DOHH2 (cell line): ENCODE measurements at regions not wholly inside any gene's neighbourhood (a gene's known extent, or its start where the extent isn't known, plus 50 kb on each side); places are given as distances from the start of the nearest gene placed in this dataset.

Experiments
- H3F3A ChIP-seq: fragments of 200-600 bp; sonication (generic), shearing (Covaris generic); 2 replicates; pipeline ENCODE4 v1.6.0; 2016; ENCODE audit warnings: antibody characterized with exemption, mild to moderate bottlenecking; ENCODE audit not compliant: control insufficient read depth, insufficient read depth
- H3K27ac ChIP-seq: fragments of 200-600 bp; sonication (generic); 2 replicates; pipeline ENCODE4 v1.5.1; 2014; ENCODE audit warnings: low read depth, mild to moderate bottlenecking, low read length, moderate library complexity
- H3K27me3 ChIP-seq: fragments of 200-600 bp; sonication (generic); 2 replicates; pipeline ENCODE4 v1.6.1; 2014; ENCODE audit warnings: mild to moderate bottlenecking, low read length, mixed read lengths; ENCODE audit not compliant: control insufficient read depth
- H3K36me3 ChIP-seq: fragments of 200-600 bp; sonication (generic); 2 replicates; pipeline ENCODE4 v1.6.1; 2014; ENCODE audit warnings: mild to moderate bottlenecking, low read length, moderate library complexity, mixed read lengths; ENCODE audit not compliant: control insufficient read depth
- H3K4me1 ChIP-seq: fragments of 200-600 bp; sonication (generic); 2 replicates; pipeline ENCODE4 v1.6.1; 2014; ENCODE audit warnings: mild to moderate bottlenecking, low read length, mixed read lengths; ENCODE audit not compliant: control insufficient read depth
- H3K4me2 ChIP-seq: fragments of 200-600 bp; sonication (generic); 2 replicates; pipeline ENCODE4 v1.6.0; 2014; ENCODE audit warnings: mild to moderate bottlenecking, low read length, moderate library complexity
- H3K4me3 ChIP-seq: fragments of 200-600 bp; sonication (generic); 2 replicates; pipeline ENCODE4 v1.5.1; 2014; ENCODE audit warnings: mild to moderate bottlenecking, low read length, mixed read lengths
- H3K79me2 ChIP-seq: fragments of 200-600 bp; sonication (generic); 2 replicates; pipeline ENCODE4 v1.6.1; 2014; ENCODE audit warnings: mild to moderate bottlenecking, low read length, mixed read lengths; ENCODE audit not compliant: control insufficient read depth
- H3K9me2 ChIP-seq: fragments of 200-600 bp; sonication (generic); replicated peaks from 2 replicates; pipeline ENCODE4 v1.6.1; 2014; ENCODE audit warnings: mild to moderate bottlenecking, low read length, mixed read lengths; ENCODE audit not compliant: control insufficient read depth
- H3K9me3 ChIP-seq: fragments of 200-600 bp; sonication (generic); 2 replicates; pipeline ENCODE4 v1.6.1; 2014; ENCODE audit warnings: antibody characterized with exemption, low read length, mixed read lengths; ENCODE audit not compliant: control insufficient read depth, insufficient read depth
- H4K20me1 ChIP-seq: fragments of 200-600 bp; sonication (generic); 2 replicates; pipeline ENCODE4 v1.6.0; 2014; ENCODE audit warnings: low read depth, mild to moderate bottlenecking, antibody characterized with exemption, low read length, moderate library complexity; ENCODE audit not compliant: control insufficient read depth, insufficient read depth
- CTCF ChIP-seq: fragments of 200-600 bp; sonication (generic); IDR thresholded peaks from one replicate; pipeline ENCODE4 v1.5.1; 2014; ENCODE audit warnings: antibody characterized with exemption, mild to moderate bottlenecking, low read depth, low read length; ENCODE audit not compliant: poor library complexity, severe bottlenecking
- EZH2phosphoT487 ChIP-seq: fragments of 200-600 bp; sonication (generic); IDR thresholded peaks from 2 replicates; pipeline ENCODE4 v1.6.1; 2017; ENCODE audit warnings: borderline replicate concordance, mild to moderate bottlenecking, antibody characterized with exemption, low read length, moderate library complexity, mixed read lengths

GRCh38 chr10:2392145-2392812 lies 655.0 kb upstream of the ADARB2 start:
- no peaks in the 10 kb centered on the region for H3K27me3 ChIP-seq
- no peak overlapping the region for H3K27ac ChIP-seq
- H3K4me3 ChIP-seq: no peak overlapping the region
- no peak overlapping the region for H3K4me2 ChIP-seq
- no peaks in the 10 kb centered on the region for H3K36me3 ChIP-seq
- no peaks in the 10 kb centered on the region for H3K4me1 ChIP-seq
- no peaks in the 10 kb centered on the region for H3K79me2 ChIP-seq
- H3F3A ChIP-seq: no peaks in the 10 kb centered on the region
- TF ChIP-seq EZH2phosphoT487: no peak
- no peak for TF ChIP-seq CTCF
- H3K9me3 ChIP-seq: no peaks in the 10 kb centered on the region
- H4K20me1 ChIP-seq: no peaks in the 10 kb centered on the region
- H3K9me2 ChIP-seq: no peaks in the 10 kb centered on the region

- Histone ChIP-seq H3K27me3 (no peaks in the 10 kb centered on the region), H3F3A (no peaks in the 10 kb centered on the region)
These were observed 650.3 kb upstream of the ADARB2 start for GRCh38 chr10:2387672-2388071.

GRCh38 chr10:2387261-2387660 lies 649.9 kb upstream of the ADARB2 start:
- Histone ChIP-seq H3K36me3 (no peaks in the 10 kb centered on the region), H3K27ac (no peak overlapping the region), H3K4me1 (no peaks in the 10 kb centered on the region), H4K20me1 (no peaks in the 10 kb centered on the region), H3K79me2 (no peaks in the 10 kb centered on the region), H3K9me3 (no peaks in the 10 kb centered on the region), H3K27me3 (no peaks in the 10 kb centered on the region), H3F3A (no peaks in the 10 kb centered on the region), H3K4me3 (no peak overlapping the region), H3K9me2 (no peaks in the 10 kb centered on the region), H3K4me2 (no peak overlapping the region)
- no peak for TF ChIP-seq CTCF
- TF ChIP-seq EZH2phosphoT487: no peak

More at GRCh38 chr10:2387672-2388071, 650.3 kb upstream of the ADARB2 start:
- no peaks in the 10 kb centered on the region for H3K36me3 ChIP-seq
- H3K79me2 ChIP-seq: no peaks in the 10 kb centered on the region
- H3K9me3 ChIP-seq: no peaks in the 10 kb centered on the region
- H3K4me2 ChIP-seq: no peak overlapping the region
- H3K4me3 ChIP-seq: no peak overlapping the region
- H4K20me1 ChIP-seq: no peaks in the 10 kb centered on the region
- H3K4me1 ChIP-seq: no peaks in the 10 kb centered on the region
- H3K27ac ChIP-seq: no peak overlapping the region
- no peaks in the 10 kb centered on the region for H3K9me2 ChIP-seq
- TF ChIP-seq EZH2phosphoT487 (no peak), CTCF (no peak)
